Psoas muscle (tissue), 7 donors: ENCODE measurements at regions not wholly inside any gene's neighbourhood (a gene's known extent, or its start where the extent isn't known, plus 50 kb on each side); places are given as distances from the start of the nearest gene placed in this dataset.

Experiments used
- ATAC-seq, 4 donors: fragments of 200-7000 bp; cut with Tn5 transposase; one replicate each; pipeline ENCODE4 v1.9.1; 2020; ENCODE audit warnings: moderate library complexity in 3 of 4, mild to moderate bottlenecking in 2 of 4
- DNase-seq, 2 donors: peaks; one replicate each; pipeline ENCODE4 v3.0.0-alpha.2; 2020
- H3K27ac ChIP-seq: fragments of 200-600 bp; one replicate; pipeline ENCODE4 v1.8.0; 2022
- H3K27me3 ChIP-seq, 3 donors: fragments of 200-600 bp in 1 of 3; one replicate each; pipeline versions ENCODE4 v1.6.1 to v1.8.0; 2013 to 2022; ENCODE audit warnings: low read length in 2 of 3, mild to moderate bottlenecking in 2 of 3, moderate library complexity in 1 of 3; ENCODE audit not compliant: insufficient read depth in 3 of 3
- H3K36me3 ChIP-seq, 2 donors: fragments of 200-600 bp in 1 of 2; one replicate each; pipeline versions ENCODE4 v1.6.1 to v1.8.0; 2013 to 2022; ENCODE audit warnings: low read depth in 1 of 2, mild to moderate bottlenecking in 1 of 2, moderate library complexity in 1 of 2; ENCODE audit not compliant: insufficient read depth in 1 of 2
- H3K4me1 ChIP-seq: fragments of 200-600 bp; one replicate; pipeline ENCODE4 v1.8.0; 2022
- H3K4me3 ChIP-seq: fragments of 200-600 bp; one replicate; pipeline ENCODE4 v1.8.0; 2022; ENCODE audit warnings: mild to moderate bottlenecking
- H3K9me3 ChIP-seq: fragments of 200-600 bp; one replicate; pipeline ENCODE4 v1.8.0; 2022
- WGBS, 3 donors: extraction: QIAGEN DNeasy Blood & Tissue Kit; methylation state at CpG; one replicate each; pipeline versions ENCODE4 v1.1.6 to v1.1.7; 2013; 5-methylcytosine and 5-hydroxymethylcytosine counted together
- intact Hi-C, 2 donors: fragments of 100-400 bp; cut with DNase I; formaldehyde crosslinking; loops; one replicate each; pipeline versions ENCODE4 v1.11.0 to v1.14.2; 2022
- TF ChIP-seq, protein P1 (sequence below): fragments of 200-600 bp; IDR thresholded peaks from one replicate; pipeline ENCODE4 v1.8.0; 2022; ENCODE audit warnings: antibody characterized with exemption
- donor health status: healthy with polysubstance abuse.
- donor health status: DM: no; HTN: no; CAD: no; lungs with moderate emphysema.
- donor health status: Bipolar disorder and iron deficiency.
- donor health status: healthy.
- donor health status: DM: yes; HTN: yes; CAD: no.
- donor health status: DM: no; HTN: no; CAD: no.
- donor health status: DM: yes; HTN: yes; CAD: no.

DNA sequence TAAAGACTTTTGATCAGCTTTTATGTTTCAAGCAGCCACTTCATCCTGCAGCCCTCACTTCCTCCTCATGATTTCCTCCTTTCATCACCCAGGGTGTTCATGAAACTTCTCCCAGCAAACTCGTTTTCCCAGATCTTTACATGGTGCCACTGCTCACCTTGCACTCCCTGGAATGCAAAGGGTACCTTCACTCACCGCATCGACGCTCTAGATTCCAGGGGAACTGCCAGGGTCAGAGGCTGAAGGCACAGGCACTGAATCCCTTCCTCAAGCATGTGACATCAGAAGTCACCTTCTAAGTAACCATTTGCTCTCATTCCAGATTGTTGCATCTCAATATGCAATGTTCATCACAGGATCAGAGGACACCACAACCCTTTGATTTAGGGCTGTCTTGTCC is 82.8 kb downstream of the PRKAB2 start:
- H3K4me1 ChIP-seq = peaks cover 5% of the 10 kb centered on the region
- ATAC-seq = no peak
- intact Hi-C loops = no loop called here
- H3K27ac ChIP-seq = no peak overlapping the region
- no peaks in the 10 kb centered on the region for H3K36me3 ChIP-seq
- no peak overlapping the region for H3K4me3 ChIP-seq
- TF ChIP-seq, protein P1, sequence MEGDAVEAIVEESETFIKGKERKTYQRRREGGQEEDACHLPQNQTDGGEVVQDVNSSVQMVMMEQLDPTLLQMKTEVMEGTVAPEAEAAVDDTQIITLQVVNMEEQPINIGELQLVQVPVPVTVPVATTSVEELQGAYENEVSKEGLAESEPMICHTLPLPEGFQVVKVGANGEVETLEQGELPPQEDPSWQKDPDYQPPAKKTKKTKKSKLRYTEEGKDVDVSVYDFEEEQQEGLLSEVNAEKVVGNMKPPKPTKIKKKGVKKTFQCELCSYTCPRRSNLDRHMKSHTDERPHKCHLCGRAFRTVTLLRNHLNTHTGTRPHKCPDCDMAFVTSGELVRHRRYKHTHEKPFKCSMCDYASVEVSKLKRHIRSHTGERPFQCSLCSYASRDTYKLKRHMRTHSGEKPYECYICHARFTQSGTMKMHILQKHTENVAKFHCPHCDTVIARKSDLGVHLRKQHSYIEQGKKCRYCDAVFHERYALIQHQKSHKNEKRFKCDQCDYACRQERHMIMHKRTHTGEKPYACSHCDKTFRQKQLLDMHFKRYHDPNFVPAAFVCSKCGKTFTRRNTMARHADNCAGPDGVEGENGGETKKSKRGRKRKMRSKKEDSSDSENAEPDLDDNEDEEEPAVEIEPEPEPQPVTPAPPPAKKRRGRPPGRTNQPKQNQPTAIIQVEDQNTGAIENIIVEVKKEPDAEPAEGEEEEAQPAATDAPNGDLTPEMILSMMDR = no peak
- WGBS, 3 donors = 24 to 29% (median 27%) methylated on average over 4 of the region's 4 CpGs
- no peak for DNase-seq
- H3K27me3 ChIP-seq = peaks cover 3 to 30% (median 11%) of the 10 kb centered on the region in 3 donors
- H3K9me3 ChIP-seq = peaks cover 18% of the 10 kb centered on the region

DNA sequence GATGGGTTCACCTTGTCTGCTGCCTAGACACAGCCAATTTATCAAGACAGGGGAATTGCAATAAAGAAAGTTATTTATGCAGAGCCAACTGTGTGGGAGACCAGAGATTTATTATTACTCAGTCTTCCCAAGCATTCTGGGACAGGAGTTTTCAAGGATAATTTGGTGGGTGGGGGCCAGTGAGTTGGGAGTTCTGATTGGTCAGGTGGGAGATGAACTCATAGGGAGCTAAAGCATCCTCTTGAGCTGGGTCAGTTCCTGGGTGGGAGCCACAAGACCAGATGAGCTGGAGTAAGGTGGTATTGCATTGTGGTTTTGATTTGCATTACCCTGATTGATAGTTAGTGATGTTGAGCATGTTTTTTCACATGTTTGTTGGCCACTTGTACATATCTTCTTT is 86.1 kb downstream of the PRKAB2 start:
- TF ChIP-seq, protein P1 = no peak
- no peak for ATAC-seq
- intact Hi-C loops = no loop called here
- no peak overlapping the region for H3K4me3 ChIP-seq
- peaks cover 3 to 56% (median 12%) of the 10 kb centered on the region in 3 donors for H3K27me3 ChIP-seq
- no peak overlapping the region for H3K27ac ChIP-seq
- no peaks in the 10 kb centered on the region for H3K36me3 ChIP-seq
- DNase-seq = no peak
- H3K9me3 ChIP-seq = peaks cover 18% of the 10 kb centered on the region
- H3K4me1 ChIP-seq = peaks cover 8% of the 10 kb centered on the region

DNA sequence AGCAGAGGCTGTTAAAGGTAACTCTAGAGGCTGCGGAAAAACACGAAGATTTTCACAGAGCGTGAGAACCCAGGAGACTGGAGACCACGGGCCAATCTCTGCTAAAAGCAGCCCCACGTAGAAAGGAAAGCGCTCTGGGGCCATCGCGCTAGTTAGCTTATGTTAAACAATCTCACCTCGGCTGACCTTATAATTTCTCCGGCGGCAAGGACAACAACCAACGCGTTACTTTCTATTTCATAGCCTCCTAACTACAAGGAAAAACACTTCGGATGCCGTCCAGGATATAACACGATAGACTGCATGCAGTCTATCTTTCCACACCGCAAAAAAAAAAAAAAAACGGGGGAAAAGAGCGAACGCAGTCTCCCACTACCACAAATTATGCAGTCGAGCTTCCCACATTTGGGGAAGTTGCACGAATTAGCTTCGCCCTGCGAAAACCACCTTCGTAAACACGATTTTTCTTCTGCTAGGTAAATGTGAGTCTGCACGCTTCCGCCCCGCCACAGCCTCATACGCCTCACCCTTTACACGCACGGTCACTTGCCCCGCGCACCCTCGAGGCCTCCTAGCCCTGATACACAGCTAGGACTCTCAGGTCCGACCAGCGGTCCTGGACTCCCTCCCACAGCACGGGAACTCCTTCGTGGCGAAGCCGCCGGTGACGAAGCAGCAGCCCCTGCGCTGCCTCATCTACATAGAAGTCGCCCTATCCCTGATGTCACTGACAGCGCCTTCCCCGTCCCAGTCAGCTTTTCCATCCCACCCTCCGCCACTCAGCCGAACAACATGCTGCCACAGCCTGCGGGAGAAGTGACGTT is 87.8 kb downstream of the PRKAB2 start:
- peak; percentile 46 to 76 for DNase-seq
- peaks cover 13% of the 10 kb centered on the region for H3K4me1 ChIP-seq
- ATAC-seq = peak; percentile 58 to 81 (median 72)
- WGBS, 3 donors = 0 to 1% (median 1%) methylated on average over 51 of the region's 51 CpGs
- peaks cover 3 to 72% (median 18%) of the 10 kb centered on the region in 3 donors for H3K27me3 ChIP-seq
- H3K36me3 ChIP-seq = no peaks in the 10 kb centered on the region
- no peak overlapping the region for H3K27ac ChIP-seq
- peak overlapping the region; percentile 66 for H3K4me3 ChIP-seq
- intact Hi-C loops = no loop called here
- TF ChIP-seq, protein P1 = no peak
- peaks cover 18% of the 10 kb centered on the region for H3K9me3 ChIP-seq

DNA sequence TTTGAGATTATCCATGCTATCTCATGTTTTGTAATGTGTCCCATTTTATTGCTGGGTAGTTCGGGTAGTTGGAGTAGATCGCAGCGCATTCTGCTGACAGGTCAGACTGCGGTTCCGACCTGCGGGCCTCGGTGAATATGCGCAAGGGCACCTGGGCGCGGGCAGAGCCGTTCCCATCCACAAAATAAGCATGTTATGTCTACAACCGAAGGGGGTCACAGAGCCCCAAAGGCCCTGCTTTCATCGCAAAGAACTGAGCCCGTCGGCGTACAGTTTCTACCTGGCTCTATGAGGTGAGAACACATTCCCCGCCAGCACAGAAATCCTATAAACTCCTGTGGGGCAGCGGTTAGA is 88.4 kb downstream of the PRKAB2 start:
- Histone ChIP-seq H3K27me3 (peaks cover 3 to 78% (median 23%) of the 10 kb centered on the region in 3 donors), H3K4me1 (peaks cover 13% of the 10 kb centered on the region), H3K9me3 (peaks cover 18% of the 10 kb centered on the region), H3K36me3 (no peaks in the 10 kb centered on the region), H3K4me3 (peak overlapping the region; percentile 66), H3K27ac (no peak overlapping the region)
- DNase-seq (no peak), ATAC-seq (no peak)
- TF ChIP-seq, protein P1 = no peak
- intact Hi-C loops = no loop called here
- 8 to 22% (median 19%) methylated on average over 18 of the region's 18 CpGs for WGBS, 3 donors
